ENCODE measurements at regions not wholly inside any gene's neighbourhood (a gene's known extent, or its start where the extent isn't known, plus 50 kb on each side); places are given as distances from the start of the nearest gene placed in this dataset.

DNA sequence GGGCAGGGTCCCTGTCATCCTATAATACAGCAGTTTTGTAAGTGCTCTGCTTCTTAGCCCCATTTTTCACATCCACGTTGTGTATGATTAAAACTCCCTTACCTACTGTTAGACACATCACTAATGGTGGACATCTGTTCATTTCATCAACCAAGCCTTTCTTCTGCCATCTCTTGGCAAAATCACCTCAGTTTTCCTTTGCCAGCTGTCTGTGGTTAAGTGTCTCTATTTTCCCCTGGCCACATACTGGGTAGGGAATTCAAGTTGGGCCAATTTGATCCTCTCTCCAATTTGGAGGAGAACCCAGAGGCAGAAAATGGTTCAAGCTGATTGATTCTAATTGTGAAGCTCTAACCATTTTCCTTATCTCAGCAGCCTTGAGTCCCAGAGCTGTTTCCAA, 436.1 kb downstream of the PCDH7 start:
- TF ChIP-seq, protein P1, sequence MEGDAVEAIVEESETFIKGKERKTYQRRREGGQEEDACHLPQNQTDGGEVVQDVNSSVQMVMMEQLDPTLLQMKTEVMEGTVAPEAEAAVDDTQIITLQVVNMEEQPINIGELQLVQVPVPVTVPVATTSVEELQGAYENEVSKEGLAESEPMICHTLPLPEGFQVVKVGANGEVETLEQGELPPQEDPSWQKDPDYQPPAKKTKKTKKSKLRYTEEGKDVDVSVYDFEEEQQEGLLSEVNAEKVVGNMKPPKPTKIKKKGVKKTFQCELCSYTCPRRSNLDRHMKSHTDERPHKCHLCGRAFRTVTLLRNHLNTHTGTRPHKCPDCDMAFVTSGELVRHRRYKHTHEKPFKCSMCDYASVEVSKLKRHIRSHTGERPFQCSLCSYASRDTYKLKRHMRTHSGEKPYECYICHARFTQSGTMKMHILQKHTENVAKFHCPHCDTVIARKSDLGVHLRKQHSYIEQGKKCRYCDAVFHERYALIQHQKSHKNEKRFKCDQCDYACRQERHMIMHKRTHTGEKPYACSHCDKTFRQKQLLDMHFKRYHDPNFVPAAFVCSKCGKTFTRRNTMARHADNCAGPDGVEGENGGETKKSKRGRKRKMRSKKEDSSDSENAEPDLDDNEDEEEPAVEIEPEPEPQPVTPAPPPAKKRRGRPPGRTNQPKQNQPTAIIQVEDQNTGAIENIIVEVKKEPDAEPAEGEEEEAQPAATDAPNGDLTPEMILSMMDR (IDR thresholded peaks at IDR 0.05): no peak
- TF ChIP-seq SIN3A (IDR thresholded peaks at IDR 0.05; ENCODE audit: borderline replicate concordance, insufficient read depth, low read depth, low read length) (no peak), POLR2AphosphoS5 (IDR thresholded peaks at IDR 0.05; ENCODE audit: low read depth, low read length) (no peak)

Data from Panc1 (cell line).